Superior temporal gyrus (tissue), 1 donor: ENCODE measurements at regions not wholly inside any gene's neighbourhood (a gene's known extent, or its start where the extent isn't known, plus 50 kb on each side); places are given as distances from the start of the nearest gene placed in this dataset.
"Not testable (repeated sequence)": the region's sequence is repeated elsewhere in the genome, so short reads cannot be mapped to it uniquely, and the experiment has no call there.

Experiments used
- DNase-seq: peaks from one replicate; pipeline ENCODE4 v3.0.0-alpha.2; 2016; ENCODE audit errors: extremely low spot score

DNA sequence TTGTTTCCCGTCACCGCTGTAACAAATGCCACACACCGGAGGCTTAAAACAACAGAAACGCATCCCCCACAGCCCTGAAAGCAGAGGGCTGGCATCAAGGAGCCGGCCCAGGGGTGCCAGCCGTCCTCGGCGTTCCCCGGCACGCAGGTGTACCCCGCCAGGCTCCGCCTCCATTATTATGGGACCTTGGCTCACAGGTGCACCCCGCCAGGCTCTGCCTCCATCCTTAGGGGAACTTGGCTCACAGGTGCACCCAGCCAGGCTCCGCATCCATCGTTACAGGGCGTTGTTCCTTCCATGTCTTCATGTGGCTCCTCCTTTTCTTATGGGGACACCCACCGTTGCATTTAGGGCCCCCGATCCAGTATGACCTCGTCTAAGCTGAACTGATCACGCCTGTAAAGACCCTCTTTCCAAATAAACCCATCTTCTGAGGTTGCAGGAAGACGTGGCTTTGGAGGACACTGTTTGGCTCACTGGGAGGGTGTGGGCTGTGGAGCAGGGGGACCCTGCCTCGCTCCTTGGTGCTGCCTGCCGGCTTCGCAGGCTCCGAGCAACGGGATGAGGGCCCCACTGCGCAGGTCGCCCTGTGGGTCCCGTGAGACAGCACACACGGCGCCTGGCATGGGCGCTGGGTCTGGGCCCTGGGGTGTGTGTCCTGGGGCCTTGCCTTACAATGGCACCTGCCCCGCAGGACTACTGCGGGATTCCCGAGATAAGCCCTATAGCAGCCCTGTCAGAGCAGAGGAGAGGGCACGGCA, 154.9 kb upstream of the ZNF469 start:
- DNase-seq: not testable (repeated sequence)

DNA sequence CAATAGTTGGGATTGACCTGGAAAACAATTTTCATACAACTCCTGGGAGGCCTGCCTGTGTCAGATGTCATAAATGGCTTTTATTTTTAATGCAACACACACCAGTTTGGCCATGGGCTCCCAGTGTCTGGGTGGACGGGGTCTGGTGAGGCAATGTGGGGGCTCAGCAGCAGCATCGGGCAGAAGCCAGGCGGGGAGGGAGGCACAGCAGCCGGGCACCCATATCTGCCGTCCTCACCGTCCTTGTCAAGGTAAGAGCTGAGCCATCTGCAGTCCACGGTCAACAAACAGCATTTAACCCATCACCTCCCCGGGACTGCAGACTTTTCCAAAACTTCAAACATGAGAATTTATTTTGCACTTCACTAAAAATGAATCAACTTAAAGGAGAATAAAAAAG, 154.0 kb upstream of the ZNF469 start:
- DNase-seq: not testable (repeated sequence)

DNA sequence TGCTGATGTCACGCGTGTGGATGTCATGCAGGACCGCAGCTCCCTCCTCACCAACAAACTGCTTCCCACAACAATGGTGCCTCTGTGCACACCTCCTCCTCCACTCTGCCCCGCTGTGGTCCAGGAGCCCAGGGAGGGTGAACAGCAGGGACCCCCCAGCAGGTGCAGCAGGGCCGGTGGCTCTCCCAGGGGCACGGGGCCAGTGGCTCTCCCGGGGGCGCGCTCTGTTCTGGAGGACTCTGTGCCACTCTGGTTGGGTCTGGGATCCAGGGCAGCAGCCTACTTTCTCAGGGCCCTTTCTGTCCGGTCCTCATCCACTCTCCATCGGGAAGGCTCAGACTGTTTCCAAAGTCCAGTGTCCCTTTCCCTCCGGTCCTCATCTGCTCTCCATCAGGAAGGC, 153.0 kb upstream of the ZNF469 start:
- DNase-seq: not testable (repeated sequence)

DNA sequence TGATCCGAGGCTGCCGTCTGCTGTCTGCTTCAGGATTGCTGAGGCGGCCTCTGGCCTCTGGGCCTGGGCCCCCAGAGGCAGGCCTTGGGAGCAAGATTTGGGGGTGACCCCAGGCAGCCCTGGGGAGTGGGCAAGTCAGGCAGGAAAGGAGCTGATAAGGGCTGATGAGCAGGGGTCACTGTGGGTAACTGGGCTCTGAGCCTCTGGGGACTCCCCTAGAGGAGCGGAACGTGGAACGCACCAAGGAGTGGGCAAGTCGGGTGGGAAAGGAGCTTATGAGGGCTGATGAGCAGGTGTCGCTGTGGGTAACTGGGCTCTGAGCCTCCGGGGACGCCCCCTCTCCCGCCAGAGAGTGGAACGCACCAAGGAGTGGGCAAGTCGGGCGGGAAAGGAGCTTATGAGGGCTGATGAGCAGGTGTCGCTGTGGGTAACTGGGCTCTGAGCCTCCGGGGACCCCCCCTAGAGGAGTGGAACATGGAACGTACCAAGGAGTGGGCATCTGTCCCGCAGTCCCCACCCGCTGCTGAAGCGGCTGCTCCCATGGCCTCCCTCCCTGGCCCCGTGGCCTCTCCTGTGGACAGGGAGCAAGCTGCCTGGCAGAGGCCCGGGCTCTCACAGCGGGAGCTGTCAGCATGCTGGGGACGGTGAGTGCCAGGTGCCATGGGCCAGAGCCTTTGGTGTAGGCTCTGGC, 152.3 kb upstream of the ZNF469 start:
- DNase-seq: not testable (repeated sequence)

DNA sequence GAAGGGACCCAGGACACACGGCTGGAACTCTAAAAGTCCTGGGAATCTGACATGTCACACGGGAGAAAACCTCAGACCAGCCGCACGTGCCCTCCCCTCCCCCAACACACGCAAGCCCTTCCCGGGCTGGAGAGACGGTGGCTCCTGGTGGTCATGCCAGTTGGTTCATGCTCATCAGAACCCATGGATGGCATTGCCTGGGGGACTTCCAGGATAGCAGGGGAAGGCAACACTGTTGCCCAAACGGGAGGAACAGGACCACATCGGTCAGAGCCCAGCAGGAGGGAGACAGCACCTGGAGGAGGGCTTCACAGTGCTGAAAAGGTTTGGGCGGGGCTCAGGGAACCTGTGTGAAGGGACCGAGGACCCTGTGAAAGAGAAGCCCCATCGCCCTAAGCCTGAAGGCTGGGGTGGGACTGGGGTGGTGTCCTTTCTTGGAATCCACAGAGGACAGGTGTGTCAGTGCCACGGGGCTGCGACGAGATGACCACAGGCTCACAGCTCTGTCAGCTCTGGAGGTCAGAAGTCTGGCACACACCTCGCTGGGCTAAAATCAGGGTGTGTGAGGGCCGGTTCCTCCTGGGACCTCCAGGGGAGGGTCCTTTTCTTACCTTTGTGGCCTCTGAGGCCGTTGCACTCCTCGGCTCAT, 151.7 kb upstream of the ZNF469 start:
- not testable (repeated sequence) for DNase-seq

DNA sequence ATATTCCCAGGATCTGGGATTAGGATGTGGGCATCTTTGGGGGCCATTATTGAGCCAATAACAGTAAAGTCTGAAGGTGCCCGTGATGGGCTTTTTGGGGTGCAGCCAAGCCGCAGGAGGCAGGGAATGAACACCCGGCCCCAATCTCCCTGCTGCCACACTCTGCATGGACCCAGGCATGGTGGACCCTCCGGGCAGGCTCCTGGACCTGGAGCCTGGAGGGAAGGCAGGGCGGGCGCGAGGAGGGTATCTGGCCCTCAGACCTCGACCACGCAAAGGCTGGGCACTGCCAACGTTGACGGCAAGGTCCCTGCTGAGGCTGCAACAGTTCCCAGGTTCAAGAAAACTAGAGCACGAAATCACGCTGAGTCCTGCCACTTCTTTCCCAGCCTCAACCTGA, 150.9 kb upstream of the ZNF469 start:
- DNase-seq: not testable (repeated sequence)

DNA sequence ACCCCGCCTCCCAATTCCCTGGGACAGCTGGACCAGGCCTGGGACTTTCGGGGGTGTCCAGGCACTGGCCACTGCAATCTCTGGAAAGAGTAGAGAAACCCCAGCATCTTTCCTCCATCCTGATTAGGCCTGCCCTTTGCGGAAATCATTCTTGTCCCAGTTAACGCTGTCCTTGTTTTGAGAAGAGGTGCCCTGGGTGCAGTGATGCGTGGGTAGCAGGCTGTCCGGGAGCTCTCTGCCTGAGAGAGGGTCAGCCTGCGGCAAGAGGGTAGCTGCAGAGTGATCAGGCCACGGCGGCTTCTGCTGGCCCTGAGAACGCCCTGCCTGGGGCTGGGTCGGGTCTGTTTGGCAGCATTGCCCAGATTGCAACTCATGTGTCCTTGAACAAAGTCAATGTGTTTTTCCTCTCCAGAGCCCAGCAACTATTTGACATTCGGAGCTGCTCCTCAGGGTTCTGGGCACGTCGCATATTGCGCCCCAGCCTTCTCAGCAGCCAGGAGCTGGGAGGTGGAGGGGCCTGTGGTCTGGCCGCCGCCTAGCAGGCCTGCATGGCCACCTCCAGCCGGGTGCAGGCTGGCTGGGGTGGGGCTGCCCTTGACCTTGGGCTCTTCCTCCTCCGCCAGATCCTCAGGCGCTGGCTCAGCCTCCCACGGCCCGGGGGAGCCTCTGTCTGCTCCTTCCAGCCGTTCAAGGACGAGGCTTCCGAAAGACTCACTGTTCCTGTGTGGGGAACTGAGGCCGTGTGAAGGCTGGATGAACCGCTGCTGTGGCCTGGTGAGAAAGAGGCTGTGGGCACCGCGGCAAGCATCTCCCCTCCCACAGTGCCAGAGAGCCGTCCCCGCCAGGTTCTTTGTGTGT, 150.1 kb upstream of the ZNF469 start:
- DNase-seq: not testable (repeated sequence)

DNA sequence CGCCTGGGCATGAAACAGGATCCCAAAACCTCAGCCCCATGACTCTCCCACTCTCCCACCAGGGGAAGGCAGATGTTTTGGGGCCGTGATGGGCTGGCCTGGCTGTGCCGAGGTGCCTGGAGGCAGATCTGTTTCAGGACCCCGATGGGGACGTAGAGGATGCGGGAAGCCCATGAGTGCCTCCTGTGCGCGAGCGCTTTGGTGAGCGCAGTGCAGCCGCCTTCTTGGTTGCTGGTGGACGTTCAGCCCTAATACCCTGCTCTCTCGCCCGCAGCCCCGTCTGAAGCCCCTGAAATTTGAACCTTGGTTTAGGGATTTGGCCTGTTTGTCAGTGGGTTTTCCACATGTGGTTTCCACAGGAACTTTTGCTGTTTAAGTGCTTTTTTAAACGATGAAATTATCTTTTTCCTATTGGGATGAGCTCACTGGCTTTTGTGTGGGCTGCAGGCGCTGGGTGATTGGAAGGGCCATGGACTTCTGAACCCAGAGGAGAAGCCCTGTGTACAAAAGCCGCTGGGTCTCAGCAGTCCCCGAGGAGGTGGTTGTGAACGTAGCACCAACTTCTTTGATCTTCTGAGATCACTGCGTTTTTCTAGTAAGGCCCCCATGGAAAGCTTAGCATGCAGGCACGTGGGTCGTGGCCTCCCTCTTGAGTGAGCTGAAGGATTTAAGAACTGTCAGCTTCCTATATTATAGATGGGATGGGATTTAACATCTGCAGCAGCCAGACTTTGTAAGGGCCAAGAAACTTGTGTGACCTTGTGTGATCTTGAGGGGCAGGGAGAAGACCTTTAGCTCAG, 148.9 kb upstream of the ZNF469 start:
- DNase-seq: not testable (repeated sequence)

DNA sequence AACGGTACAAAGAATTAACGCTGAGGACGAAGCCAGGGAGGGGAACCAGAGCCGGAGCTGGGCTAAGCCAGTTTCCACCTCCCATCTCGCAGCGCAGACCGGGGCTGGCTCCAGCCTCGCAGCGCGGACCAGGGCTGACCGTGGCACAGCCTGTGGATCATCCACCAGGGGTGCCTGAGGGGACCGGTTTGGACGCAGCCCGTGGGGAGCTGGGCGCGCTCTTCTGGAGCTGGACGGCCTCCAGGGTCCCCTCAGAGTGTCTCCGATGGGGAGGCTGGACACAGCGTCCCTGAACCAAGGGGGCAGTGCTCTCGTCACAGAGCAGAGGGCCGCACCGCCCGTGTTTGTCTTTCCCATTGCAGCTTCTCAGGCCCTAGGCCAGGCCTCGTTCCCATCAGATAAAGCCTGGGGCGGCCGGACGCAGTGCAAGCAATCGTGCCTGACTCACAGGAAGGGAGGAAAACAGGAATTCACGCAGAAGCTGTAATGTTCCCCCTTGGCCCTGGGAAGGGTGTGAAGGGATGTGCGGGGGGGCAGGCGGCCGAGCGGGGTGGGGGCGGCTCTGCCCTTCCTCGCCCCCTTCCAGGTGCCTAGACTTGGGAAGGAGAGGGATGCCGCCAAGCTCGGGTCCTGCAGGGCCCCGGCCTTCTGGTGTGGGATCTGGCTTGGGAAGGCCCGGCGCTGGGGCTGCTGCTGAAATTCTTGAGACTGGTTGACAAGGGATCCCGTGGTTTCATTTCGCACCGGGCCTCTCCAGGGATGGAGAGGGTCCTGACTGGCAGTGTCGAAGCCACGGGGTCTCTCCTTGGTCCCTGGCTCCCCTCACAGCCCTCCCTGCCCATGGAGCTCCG, 148.1 kb upstream of the ZNF469 start:
- not testable (repeated sequence) for DNase-seq

DNA sequence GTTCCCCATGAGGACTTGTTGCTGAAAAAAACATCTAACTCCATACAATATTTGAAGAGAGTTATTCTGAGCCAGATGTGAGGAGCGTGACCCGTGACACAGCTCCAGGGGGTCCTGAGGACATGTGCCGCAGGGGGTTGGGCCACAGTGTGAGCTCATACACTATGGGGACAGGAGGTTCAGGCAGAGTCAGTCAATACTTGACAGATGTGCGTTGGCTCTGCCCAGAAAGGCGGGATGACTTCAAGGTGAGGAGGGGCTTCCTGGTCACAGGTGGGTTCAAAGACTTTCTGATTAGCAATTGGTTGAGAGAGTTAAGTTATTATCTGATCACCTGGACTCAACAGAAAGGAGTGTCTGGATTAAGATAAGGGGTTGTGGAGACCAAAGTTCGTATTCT, 147.1 kb upstream of the ZNF469 start:
- not testable (repeated sequence) for DNase-seq

DNA sequence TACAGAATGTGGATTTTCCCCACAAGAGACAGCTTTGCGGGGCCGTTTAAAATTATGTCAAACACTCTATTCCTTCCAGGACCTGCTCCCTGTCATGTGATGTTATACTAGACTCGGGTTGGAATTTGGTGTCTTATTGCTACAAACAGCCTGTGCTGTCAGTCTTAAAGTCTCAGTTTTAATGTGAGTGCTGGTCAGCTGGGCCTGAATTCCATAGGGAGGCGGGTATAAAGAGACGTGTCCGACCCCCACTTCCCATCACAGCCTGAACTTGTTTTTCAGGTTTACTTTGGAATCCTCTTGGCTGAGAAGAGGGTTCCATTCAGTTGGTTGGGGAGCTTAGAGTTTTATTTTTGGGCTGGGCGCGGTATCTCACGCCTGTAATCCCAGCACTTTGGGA, 146.5 kb upstream of the ZNF469 start:
- DNase-seq: not testable (repeated sequence)

DNA sequence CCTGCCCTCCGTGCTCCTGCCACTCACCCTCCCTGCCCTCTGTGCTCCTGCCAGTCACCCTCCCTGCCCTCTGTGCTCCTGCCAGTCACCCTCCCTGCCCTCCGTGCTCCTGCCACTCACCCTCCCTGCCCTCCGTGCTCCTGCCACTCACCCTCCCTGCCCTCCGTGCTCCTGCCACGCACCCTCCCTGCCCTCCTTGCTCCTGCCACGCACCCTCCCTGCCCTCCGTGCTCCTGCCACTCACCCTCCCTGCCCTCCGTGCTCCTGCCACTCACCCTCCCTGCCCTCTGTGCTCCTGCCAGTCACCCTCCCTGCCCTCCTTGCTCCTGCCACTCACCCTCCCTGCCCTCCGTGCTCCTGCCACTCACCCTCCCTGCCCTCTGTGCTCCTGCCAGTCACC, 145.4 kb upstream of the ZNF469 start:
- DNase-seq: not testable (repeated sequence)

DNA sequence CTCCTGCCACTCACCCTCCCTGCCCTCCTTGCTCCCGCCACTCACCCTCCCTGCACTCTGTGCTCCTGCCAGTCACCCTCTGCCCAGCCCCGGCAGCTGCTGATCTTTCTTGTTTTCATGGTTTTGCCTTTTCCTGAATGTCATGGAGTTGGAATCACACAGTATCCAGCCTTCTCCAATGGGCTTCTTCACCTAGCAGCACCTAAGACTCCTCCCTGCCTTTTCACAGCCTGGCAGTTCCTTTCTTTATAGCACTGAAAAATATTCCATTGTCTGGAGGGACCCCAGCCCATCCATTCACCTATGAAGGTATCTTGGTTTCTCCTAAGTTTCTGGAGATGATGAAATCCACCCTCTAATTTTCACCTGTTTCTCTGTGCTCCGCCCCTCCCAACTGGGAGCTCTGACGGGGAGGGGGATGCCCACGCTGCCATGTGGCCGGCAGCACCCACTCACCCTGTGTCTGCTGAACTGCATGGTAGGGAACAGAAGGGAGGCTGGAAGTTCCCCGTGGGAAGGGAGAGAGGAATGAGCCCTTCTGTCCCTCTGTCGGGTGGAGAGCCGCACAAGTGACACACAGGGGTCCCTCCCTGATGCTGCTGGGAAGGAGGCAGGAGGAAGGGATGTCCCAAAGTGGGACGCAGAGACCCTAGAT, 144.9 kb upstream of the ZNF469 start:
- not testable (repeated sequence) for DNase-seq

DNA sequence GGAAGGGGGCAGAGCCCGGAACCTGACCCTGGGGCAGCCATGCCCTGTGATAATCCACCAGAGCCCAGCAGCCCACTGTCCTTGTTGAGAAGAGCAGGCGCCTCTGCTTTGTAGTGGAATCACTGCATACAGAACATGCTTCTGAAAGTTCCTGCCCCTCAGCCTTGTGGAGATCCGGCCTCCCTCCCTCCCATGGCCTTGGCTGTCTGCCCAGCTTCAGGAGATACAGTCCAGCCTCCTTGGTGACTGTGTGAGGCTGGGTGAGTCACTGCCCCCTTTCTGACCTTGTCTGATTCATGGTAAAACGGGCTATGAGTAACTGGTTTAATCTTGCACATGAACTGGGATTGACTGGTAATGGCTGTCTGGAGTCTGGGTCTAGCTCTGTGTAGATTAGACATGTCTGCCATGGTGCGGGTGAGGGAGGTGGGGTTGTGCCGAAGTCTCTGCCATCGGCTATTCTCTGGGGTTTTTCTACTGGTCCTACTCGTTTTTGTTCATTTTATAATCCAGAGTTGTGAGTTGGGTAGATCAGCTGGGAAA, 144.0 kb upstream of the ZNF469 start:
- DNase-seq: not testable (repeated sequence)

DNA sequence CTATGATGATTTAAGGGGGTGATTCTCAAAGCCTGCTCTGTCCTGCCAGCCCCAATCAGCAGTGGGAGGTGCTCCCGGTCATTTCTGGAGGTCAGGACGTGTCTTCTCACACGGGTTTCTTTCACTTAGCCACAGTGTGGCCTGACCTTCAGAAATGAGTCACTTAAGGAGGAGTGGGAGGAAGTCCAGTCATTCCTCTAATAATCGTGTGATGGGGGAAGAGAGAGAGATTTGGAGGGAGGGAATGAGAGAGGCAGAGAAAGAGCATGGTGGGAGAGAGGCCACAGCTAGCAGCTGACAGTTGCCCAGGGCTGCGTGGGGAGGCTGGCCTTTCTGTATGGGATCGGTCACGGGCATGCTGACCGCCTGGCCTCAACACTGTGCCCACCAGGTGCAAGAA, 142.6 kb upstream of the ZNF469 start:
- not testable (repeated sequence) for DNase-seq

DNA sequence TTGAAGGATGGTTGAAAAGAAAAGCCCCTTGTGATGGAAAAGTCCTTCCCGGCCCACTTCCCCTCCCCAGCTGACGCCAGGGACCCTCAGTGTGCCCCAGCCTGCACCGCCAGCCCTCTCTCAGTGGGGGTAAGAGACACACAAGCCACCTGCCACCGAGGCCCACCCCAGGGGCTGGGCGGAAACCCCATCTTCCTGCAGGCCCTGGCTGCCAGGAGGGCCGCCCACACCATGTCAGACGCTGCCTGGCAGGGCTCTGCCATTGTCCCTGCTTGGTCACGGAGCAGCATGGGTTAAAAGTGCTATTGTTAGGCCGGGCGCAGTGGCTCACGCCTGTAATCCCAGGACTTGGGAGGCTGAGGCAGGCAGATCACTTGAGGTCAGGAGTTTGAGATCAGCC, 142.0 kb upstream of the ZNF469 start:
- not testable (repeated sequence) for DNase-seq

DNA sequence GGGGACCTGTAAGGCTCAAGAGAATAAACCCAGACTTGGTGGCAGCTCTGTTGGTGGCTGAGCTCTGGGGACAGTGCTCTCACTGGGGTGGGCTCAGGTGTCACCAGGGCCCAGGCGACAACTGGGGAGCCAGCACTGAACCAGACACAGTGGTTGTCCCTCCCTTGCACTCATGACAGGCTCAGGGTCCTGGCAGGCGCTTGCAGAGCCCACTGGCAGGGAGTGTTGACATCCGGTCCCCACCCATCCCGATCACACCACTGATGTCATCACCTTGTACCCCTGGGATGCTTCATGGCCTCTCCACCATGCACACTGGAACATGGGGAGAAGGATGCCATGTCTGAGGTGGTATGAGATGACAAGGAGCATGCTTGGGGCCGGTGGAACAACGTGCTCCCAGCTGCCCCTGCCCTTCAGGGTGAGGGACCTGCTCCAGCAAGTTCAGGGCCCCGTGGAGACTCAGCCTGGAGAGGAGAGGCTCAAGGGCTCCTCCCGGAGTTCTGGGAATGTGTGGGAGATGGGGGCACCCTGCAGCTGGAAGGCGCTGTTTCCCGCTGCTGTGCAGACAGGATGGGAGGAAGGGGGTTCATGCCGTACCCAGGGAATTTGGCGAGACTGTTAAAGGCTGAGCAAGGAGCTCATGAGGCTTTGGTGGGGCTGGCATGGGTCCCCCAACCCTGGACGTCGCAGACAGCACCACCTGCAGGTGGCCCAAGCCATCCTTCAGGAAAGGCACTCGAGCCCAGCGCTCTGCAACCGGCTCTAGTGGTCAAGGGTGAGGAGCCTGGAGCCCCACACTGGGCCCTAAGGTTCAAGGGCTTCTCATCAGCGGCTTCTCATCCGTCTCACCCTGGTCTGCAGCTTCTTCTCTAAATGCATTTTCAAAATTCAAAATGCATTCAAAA, 141.1 kb upstream of the ZNF469 start:
- not testable (repeated sequence) for DNase-seq
